Right renal cortex interstitium (tissue), 3 donors: ENCODE measurements at regions not wholly inside any gene's neighbourhood (a gene's known extent, or its start where the extent isn't known, plus 50 kb on each side); places are given as distances from the start of the nearest gene placed in this dataset.
A peak's percentile ranks its signal among the peaks of the same experiment; 100 is the strongest.
"Not testable (repeated sequence)": the region's sequence is repeated elsewhere in the genome, so short reads cannot be mapped to it uniquely, and the experiment has no call there.

ENCODE experiments used
- DNase-seq, 3 donors: peaks; one replicate each; pipeline ENCODE4 v3.0.0-alpha.2; 2013; ENCODE audit warnings: low read depth in 3 of 3, low spot score in 2 of 3

GRCh38 chr2:49686897-49687442, 532.7 kb upstream of the FSHR start:
- DNase-seq = no peak

- no peak for DNase-seq
Observed at GRCh38 chr2:49686291-49686690, 532.0 kb upstream of the FSHR start.

- no peak for DNase-seq
Observed at GRCh38 chr2:49677227-49677626, 522.9 kb upstream of the FSHR start.

- no peak for DNase-seq
Observed at GRCh38 chr2:49664827-49665226, 510.5 kb upstream of the FSHR start.

- no peak for DNase-seq
Observed at GRCh38 chr2:49661809-49662208, 507.5 kb upstream of the FSHR start.

GRCh38 chr2:49656853-49657252, 502.5 kb upstream of the FSHR start:
- no peak for DNase-seq

- DNase-seq = no peak
Observed at GRCh38 chr2:49643149-49643548, 488.8 kb upstream of the FSHR start.

- no peak for DNase-seq
Observed at GRCh38 chr2:49640630-49641029, 486.3 kb upstream of the FSHR start.

GRCh38 chr2:49621016-49621415, 466.7 kb upstream of the FSHR start:
- no peak for DNase-seq

- DNase-seq = no peak
Observed at GRCh38 chr2:49619804-49620203, 465.5 kb upstream of the FSHR start.

- DNase-seq = no peak
Observed at GRCh38 chr2:49618491-49618890, 464.2 kb upstream of the FSHR start.

- peak in 2 of 3 donors; percentile 7 to 15 for DNase-seq
Observed at GRCh38 chr2:49616800-49617199, 462.5 kb upstream of the FSHR start.

- not testable (repeated sequence) for DNase-seq
Observed at GRCh38 chr2:49611796-49612195, 457.5 kb upstream of the FSHR start.

- DNase-seq = no peak
Observed at GRCh38 chr2:49600524-49600923, 446.2 kb upstream of the FSHR start.

- DNase-seq = no peak
Observed at GRCh38 chr2:49598231-49598630, 443.9 kb upstream of the FSHR start.

- no peak for DNase-seq
Observed at GRCh38 chr2:49585921-49586320, 431.6 kb upstream of the FSHR start.

GRCh38 chr2:49582946-49583345, 428.6 kb upstream of the FSHR start:
- DNase-seq = no peak

GRCh38 chr2:49577041-49577440, 422.7 kb upstream of the FSHR start:
- DNase-seq = no peak

- DNase-seq = no peak
Observed at GRCh38 chr2:49569176-49569575, 414.9 kb upstream of the FSHR start.

- no peak for DNase-seq
Observed at GRCh38 chr2:49567811-49568600, 413.7 kb upstream of the FSHR start.

- no peak for DNase-seq
Observed at GRCh38 chr2:49567021-49567420, 412.7 kb upstream of the FSHR start.

GRCh38 chr2:49553658-49554057, 399.3 kb upstream of the FSHR start:
- no peak for DNase-seq

GRCh38 chr2:49532702-49533101, 378.4 kb upstream of the FSHR start:
- no peak for DNase-seq
